OCI-LY7 (cell line): ENCODE measurements at regions not wholly inside any gene's neighbourhood (a gene's known extent, or its start where the extent isn't known, plus 50 kb on each side); places are given as distances from the start of the nearest gene placed in this dataset.

Experiments
- EZH2phosphoT487 ChIP-seq: fragments of 200-600 bp; sonication (generic); IDR thresholded peaks from 2 replicates; pipeline ENCODE4 v1.6.1; 2018; ENCODE audit warnings: low read depth, borderline replicate concordance, mild to moderate bottlenecking, mixed run types, antibody characterized with exemption, low read length, moderate library complexity, mixed read lengths
- TF ChIP-seq, protein P1 (sequence below): fragments of 200-600 bp; sonication (generic); conservative IDR thresholded peaks from 2 replicates; pipeline ENCODE4 v1.5.1; 2014; ENCODE audit warnings: mild to moderate bottlenecking, antibody characterized with exemption, low read length, moderate library complexity, mixed read lengths

DNA sequence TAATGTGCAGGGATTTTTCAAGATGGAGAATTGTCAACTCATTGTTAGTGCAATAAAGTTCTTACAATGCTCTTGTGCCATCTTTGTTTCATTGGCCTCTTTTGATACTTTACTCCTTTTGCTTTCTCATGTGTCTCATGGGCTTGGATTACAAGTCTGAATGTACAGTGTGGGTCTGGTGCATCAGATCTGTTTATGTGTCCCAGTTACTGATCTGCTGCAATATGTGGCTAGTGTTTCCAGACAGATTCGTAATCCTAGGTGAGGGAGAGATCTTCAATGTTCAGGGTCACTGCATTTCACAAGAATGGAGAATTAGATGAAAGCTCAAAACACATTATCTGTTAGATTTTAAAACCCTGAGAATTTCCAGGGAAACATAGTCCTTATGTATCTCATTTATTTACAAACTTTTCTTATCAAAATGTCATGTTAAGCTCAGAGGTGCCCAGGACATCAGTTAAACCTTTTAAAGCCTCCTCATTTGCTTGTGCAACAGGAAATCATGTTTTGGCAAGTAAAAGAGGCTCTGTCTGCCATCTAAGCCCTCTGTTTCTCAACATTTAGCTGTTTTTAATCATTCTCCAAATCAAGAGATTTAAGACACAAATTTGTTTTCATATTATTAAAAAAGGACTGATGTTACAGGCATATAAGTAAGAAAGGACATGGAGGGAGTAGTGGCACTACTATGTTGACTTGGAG lies 108.1 kb downstream of the NUP35 start:
- TF ChIP-seq, protein P1, sequence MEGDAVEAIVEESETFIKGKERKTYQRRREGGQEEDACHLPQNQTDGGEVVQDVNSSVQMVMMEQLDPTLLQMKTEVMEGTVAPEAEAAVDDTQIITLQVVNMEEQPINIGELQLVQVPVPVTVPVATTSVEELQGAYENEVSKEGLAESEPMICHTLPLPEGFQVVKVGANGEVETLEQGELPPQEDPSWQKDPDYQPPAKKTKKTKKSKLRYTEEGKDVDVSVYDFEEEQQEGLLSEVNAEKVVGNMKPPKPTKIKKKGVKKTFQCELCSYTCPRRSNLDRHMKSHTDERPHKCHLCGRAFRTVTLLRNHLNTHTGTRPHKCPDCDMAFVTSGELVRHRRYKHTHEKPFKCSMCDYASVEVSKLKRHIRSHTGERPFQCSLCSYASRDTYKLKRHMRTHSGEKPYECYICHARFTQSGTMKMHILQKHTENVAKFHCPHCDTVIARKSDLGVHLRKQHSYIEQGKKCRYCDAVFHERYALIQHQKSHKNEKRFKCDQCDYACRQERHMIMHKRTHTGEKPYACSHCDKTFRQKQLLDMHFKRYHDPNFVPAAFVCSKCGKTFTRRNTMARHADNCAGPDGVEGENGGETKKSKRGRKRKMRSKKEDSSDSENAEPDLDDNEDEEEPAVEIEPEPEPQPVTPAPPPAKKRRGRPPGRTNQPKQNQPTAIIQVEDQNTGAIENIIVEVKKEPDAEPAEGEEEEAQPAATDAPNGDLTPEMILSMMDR = no peak
- TF ChIP-seq EZH2phosphoT487 = no peak
